Liver (tissue), 8 donors: ENCODE measurements at regions not wholly inside any gene's neighbourhood (a gene's known extent, or its start where the extent isn't known, plus 50 kb on each side); places are given as distances from the start of the nearest gene placed in this dataset.

Source experiments
- DNase-seq: peaks from one replicate; pipeline ENCODE4 v3.0.0-alpha.2; 2017; ENCODE audit warnings: low spot score
- H3K27ac ChIP-seq, 2 donors: one replicate each; pipeline ENCODE4 v1.7.0; 2013; ENCODE audit warnings: inconsistent platforms in 2 of 2, low read length in 2 of 2, control low read depth in 1 of 2, low read depth in 1 of 2, mild to moderate bottlenecking in 1 of 2
- H3K27me3 ChIP-seq, 4 donors: one replicate each; pipeline versions ENCODE4 v1.6.1 to v1.7.0; 2013; ENCODE audit warnings: low read length in 3 of 4, inconsistent platforms in 1 of 4, mild to moderate bottlenecking in 1 of 4, moderate library complexity in 1 of 4; ENCODE audit not compliant: control insufficient read depth in 4 of 4, insufficient read depth in 4 of 4
- H3K36me3 ChIP-seq, 4 donors: one replicate each; pipeline versions ENCODE4 v1.6.1 to v1.7.0; 2013; ENCODE audit warnings: low read length in 3 of 4, mild to moderate bottlenecking in 3 of 4, low read depth in 1 of 4, moderate library complexity in 1 of 4; ENCODE audit not compliant: control insufficient read depth in 4 of 4, insufficient read depth in 3 of 4
- H3K4me1 ChIP-seq, 4 donors: one replicate each; pipeline versions ENCODE4 v1.6.1 to v1.7.0; 2013; ENCODE audit warnings: low read length in 3 of 4, mild to moderate bottlenecking in 3 of 4, moderate library complexity in 1 of 4; ENCODE audit not compliant: control insufficient read depth in 4 of 4, insufficient read depth in 4 of 4
- H3K4me3 ChIP-seq, 3 donors: one replicate each; pipeline versions ENCODE4 v1.6.1 to v1.7.0; 2013; ENCODE audit warnings: low read length in 3 of 3, control low read depth in 1 of 3, low read depth in 1 of 3, mild to moderate bottlenecking in 1 of 3
- H3K9ac ChIP-seq, 2 donors: one replicate each; pipeline ENCODE4 v1.7.0; 2013; ENCODE audit warnings: low read length in 2 of 2, mild to moderate bottlenecking in 2 of 2, moderate library complexity in 2 of 2, control low read depth in 1 of 2, low read depth in 1 of 2
- H3K9me3 ChIP-seq, 4 donors: one replicate each; pipeline versions ENCODE4 v1.6.1 to v1.7.0; 2013; ENCODE audit warnings: low read length in 3 of 4; ENCODE audit not compliant: control insufficient read depth in 4 of 4
- GABPA ChIP-seq, 2 donors: IDR thresholded peaks in 1 of 2; conservative IDR thresholded peaks in 1 of 2; 2 replicates each; pipeline ENCODE4 v1.6.1; 2016; ENCODE audit warnings: antibody characterized with exemption in 2 of 2, mild to moderate bottlenecking in 1 of 2, moderate library complexity in 1 of 2
- HNF4A ChIP-seq, 2 donors: conservative IDR thresholded peaks; 2 replicates each; pipeline ENCODE4 v1.6.1; 2016; ENCODE audit warnings: antibody characterized with exemption in 2 of 2, mild to moderate bottlenecking in 2 of 2
- HNF4G ChIP-seq: IDR thresholded peaks from 2 replicates; pipeline ENCODE4 v1.6.1; 2016; ENCODE audit warnings: antibody characterized with exemption
- RAD21 ChIP-seq, 2 donors: IDR thresholded peaks; 2 replicates each; pipeline ENCODE4 v1.6.1; 2016; ENCODE audit warnings: antibody characterized with exemption in 2 of 2, mild to moderate bottlenecking in 2 of 2
- TAF1 ChIP-seq: conservative IDR thresholded peaks from 2 replicates; pipeline ENCODE4 v1.6.1; 2016; ENCODE audit warnings: antibody characterized with exemption, mild to moderate bottlenecking
- YY1 ChIP-seq: IDR thresholded peaks from 2 replicates; pipeline ENCODE4 v1.6.1; 2016; ENCODE audit warnings: antibody characterized with exemption, mild to moderate bottlenecking
- WGBS: extraction: QIAGEN DNeasy Blood & Tissue Kit; methylation state at CpG from one replicate; pipeline ENCODE4 v1.1.7; 2013; 5-methylcytosine and 5-hydroxymethylcytosine counted together
- TF ChIP-seq, protein P1 (sequence below): IDR thresholded peaks from 2 replicates; pipeline ENCODE4 v1.6.1; 2016; ENCODE audit warnings: antibody characterized with exemption
- TF ChIP-seq, protein P2 (sequence below): fragments of 150-350 bp; IDR thresholded peaks from 2 replicates; pipeline ENCODE4 v1.5.1; 2017; ENCODE audit warnings: improper control_type of control experiment, low read depth, low read length; ENCODE audit not compliant: missing input control
- TF ChIP-seq, protein P3 (sequence below): IDR thresholded peaks from 2 replicates; pipeline ENCODE4 v1.6.1; 2016; ENCODE audit warnings: antibody characterized with exemption, mild to moderate bottlenecking
- donor health status: healthy.
- donor health status: healthy.
- donor health status: healthy.
- donor health status: healthy.
- donor health status: healthy.

DNA sequence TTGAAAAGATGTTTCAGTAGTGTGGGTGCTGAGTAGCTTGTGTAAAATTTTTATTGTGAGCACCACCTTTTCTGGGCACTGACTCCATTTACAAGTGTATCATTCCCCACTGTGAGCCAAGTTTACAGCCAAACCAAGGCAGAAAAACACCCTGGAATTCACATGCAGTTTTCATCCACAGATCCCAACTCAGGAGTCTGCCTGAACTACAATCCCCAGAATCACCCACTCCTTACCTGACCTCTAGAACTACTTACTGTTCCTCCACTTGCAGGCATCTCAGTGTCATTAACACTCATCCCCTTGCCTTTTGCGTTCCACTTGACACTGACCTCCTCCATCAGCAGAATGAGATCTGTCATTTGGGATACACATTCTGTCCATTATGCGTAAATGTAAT, 2042.6 kb upstream of the CDH6 start:
- no peak overlapping the region for H3K27ac ChIP-seq
- TF ChIP-seq YY1, result no peak
- TF ChIP-seq TAF1, result no peak
- no peak for TF ChIP-seq RAD21 (IDR thresholded peaks at IDR 0.05)
- TF ChIP-seq, protein P1, sequence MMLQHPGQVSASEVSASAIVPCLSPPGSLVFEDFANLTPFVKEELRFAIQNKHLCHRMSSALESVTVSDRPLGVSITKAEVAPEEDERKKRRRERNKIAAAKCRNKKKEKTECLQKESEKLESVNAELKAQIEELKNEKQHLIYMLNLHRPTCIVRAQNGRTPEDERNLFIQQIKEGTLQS, result no peak
- TF ChIP-seq HNF4A (conservative IDR thresholded peaks at IDR 0.05), result no peak
- WGBS, result 74% methylated on average over 2 of the region's 2 CpGs

DNA sequence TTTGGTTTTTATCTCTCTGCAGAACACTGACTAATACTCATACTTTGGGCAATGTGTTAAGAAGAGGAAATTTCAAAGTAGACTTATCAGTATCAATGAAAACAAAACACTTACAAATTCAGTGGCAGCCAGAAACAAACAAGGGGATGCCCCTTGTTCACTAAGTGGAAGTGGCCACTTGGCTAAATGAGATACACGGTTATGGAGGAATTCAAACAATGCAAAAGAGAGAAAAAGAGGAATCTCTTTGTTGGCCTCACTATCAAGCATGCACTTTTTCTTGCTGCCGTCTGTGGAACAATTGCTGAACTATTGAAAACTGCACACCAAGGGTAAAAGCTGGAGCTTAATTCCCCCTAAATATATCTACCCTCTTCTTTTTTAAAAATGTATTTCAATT, 2044.9 kb upstream of the CDH6 start:
- H3K4me3 ChIP-seq, result no peak overlapping the region
- no peaks in the 10 kb centered on the region for H3K4me1 ChIP-seq
- no peak for DNase-seq
- H3K36me3 ChIP-seq, result no peaks in the 10 kb centered on the region
- TF ChIP-seq HNF4A (conservative IDR thresholded peaks at IDR 0.05) (no peak), RAD21 (IDR thresholded peaks at IDR 0.05) (no peak), HNF4G (no peak), TAF1 (no peak), GABPA (IDR thresholded peaks at IDR 0.05 in 1 of 2, conservative IDR thresholded peaks at IDR 0.05 in 1 of 2) (no peak)
- TF ChIP-seq, protein P2, sequence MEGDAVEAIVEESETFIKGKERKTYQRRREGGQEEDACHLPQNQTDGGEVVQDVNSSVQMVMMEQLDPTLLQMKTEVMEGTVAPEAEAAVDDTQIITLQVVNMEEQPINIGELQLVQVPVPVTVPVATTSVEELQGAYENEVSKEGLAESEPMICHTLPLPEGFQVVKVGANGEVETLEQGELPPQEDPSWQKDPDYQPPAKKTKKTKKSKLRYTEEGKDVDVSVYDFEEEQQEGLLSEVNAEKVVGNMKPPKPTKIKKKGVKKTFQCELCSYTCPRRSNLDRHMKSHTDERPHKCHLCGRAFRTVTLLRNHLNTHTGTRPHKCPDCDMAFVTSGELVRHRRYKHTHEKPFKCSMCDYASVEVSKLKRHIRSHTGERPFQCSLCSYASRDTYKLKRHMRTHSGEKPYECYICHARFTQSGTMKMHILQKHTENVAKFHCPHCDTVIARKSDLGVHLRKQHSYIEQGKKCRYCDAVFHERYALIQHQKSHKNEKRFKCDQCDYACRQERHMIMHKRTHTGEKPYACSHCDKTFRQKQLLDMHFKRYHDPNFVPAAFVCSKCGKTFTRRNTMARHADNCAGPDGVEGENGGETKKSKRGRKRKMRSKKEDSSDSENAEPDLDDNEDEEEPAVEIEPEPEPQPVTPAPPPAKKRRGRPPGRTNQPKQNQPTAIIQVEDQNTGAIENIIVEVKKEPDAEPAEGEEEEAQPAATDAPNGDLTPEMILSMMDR, result no peak
- H3K27ac ChIP-seq, result no peak overlapping the region
- WGBS, result 75% methylated on average over 2 of the region's 2 CpGs
- H3K27me3 ChIP-seq, result no peaks in the 10 kb centered on the region
- H3K9me3 ChIP-seq, result no peaks in the 10 kb centered on the region
- H3K9ac ChIP-seq, result no peak overlapping the region

More for the DNA sequence above, 2042.6 kb upstream of the CDH6 start:
- no peaks in the 10 kb centered on the region for H3K9me3 ChIP-seq
- H3K4me1 ChIP-seq, result no peaks in the 10 kb centered on the region
- H3K27me3 ChIP-seq, result no peaks in the 10 kb centered on the region
- no peaks in the 10 kb centered on the region for H3K36me3 ChIP-seq
- no peak overlapping the region for H3K4me3 ChIP-seq
- DNase-seq, result no peak
- no peak overlapping the region for H3K9ac ChIP-seq

DNA sequence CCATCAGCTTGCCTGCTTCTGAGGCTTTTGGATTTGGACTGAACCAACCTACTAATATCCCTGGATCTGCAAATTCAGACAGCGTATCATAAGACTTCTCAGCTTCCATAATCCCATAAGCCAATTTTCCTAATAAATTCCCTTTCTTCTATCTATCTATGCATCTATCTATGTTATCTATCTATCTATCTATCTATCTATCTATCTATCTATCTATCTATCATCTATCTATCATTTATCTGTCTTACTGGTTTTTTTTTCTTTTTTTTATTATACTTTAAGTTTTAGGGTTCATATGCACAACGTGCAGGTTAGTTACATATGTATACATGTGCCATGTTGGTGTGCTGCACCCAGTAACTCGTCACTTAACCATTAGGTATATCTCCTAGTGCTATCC, 2045.4 kb upstream of the CDH6 start:
- H3K4me1 ChIP-seq, result no peaks in the 10 kb centered on the region
- no peaks in the 10 kb centered on the region for H3K9me3 ChIP-seq
- no peak for DNase-seq
- H3K27ac ChIP-seq, result no peak overlapping the region
- TF ChIP-seq, protein P3, sequence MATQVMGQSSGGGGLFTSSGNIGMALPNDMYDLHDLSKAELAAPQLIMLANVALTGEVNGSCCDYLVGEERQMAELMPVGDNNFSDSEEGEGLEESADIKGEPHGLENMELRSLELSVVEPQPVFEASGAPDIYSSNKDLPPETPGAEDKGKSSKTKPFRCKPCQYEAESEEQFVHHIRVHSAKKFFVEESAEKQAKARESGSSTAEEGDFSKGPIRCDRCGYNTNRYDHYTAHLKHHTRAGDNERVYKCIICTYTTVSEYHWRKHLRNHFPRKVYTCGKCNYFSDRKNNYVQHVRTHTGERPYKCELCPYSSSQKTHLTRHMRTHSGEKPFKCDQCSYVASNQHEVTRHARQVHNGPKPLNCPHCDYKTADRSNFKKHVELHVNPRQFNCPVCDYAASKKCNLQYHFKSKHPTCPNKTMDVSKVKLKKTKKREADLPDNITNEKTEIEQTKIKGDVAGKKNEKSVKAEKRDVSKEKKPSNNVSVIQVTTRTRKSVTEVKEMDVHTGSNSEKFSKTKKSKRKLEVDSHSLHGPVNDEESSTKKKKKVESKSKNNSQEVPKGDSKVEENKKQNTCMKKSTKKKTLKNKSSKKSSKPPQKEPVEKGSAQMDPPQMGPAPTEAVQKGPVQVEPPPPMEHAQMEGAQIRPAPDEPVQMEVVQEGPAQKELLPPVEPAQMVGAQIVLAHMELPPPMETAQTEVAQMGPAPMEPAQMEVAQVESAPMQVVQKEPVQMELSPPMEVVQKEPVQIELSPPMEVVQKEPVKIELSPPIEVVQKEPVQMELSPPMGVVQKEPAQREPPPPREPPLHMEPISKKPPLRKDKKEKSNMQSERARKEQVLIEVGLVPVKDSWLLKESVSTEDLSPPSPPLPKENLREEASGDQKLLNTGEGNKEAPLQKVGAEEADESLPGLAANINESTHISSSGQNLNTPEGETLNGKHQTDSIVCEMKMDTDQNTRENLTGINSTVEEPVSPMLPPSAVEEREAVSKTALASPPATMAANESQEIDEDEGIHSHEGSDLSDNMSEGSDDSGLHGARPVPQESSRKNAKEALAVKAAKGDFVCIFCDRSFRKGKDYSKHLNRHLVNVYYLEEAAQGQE, result no peak
- no peaks in the 10 kb centered on the region for H3K27me3 ChIP-seq
- no peak overlapping the region for H3K9ac ChIP-seq
- H3K4me3 ChIP-seq, result no peak overlapping the region
- no peaks in the 10 kb centered on the region for H3K36me3 ChIP-seq
- 84% methylated on average over 3 of the region's 3 CpGs for WGBS
